Epithelial cell of proximal tubule (primary cell): ENCODE measurements at regions not wholly inside any gene's neighbourhood (a gene's known extent, or its start where the extent isn't known, plus 50 kb on each side); places are given as distances from the start of the nearest gene placed in this dataset.
"Not testable (repeated sequence)": the region's sequence is repeated elsewhere in the genome, so short reads cannot be mapped to it uniquely, and the experiment has no call there.

Experiments used
- DNase-seq: peaks from one replicate; pipeline ENCODE4 v3.0.0-alpha.2; 2011; ENCODE audit warnings: low read depth
- H3K4me3 ChIP-seq: 2 replicates; pipeline ENCODE4 v1.5.1; 2011; ENCODE audit warnings: low read depth, mild to moderate bottlenecking, low read length
- CTCF ChIP-seq: conservative IDR thresholded peaks from 2 replicates; pipeline ENCODE4 v1.5.1; 2012; ENCODE audit warnings: low read depth, mild to moderate bottlenecking, low read length

- no peak for TF ChIP-seq CTCF
- DNase-seq = no peak
- no peak overlapping the region for H3K4me3 ChIP-seq
Observed at GRCh38 chr1:117702654-117703053, 96.8 kb downstream of the TENT5C start.

- DNase-seq = no peak
- H3K4me3 ChIP-seq = no peak overlapping the region
- TF ChIP-seq CTCF = no peak
Observed at GRCh38 chr1:117707371-117707770, 101.5 kb downstream of the TENT5C start.

- no peak for DNase-seq
- no peak for TF ChIP-seq CTCF
- H3K4me3 ChIP-seq = no peak overlapping the region
Observed at GRCh38 chr1:117708323-117709248, 102.7 kb downstream of the TENT5C start.

- TF ChIP-seq CTCF = no peak
- no peak overlapping the region for H3K4me3 ChIP-seq
- no peak for DNase-seq
Observed at GRCh38 chr1:117709249-117709691, 103.4 kb downstream of the TENT5C start.

GRCh38 chr1:117710710-117711109 is 104.9 kb downstream of the TENT5C start:
- peak; percentile 51 for TF ChIP-seq CTCF
- no peak for DNase-seq

GRCh38 chr1:117712621-117713020 is 106.8 kb downstream of the TENT5C start:
- TF ChIP-seq CTCF = no peak
- H3K4me3 ChIP-seq = no peak overlapping the region
- DNase-seq = no peak

More at GRCh38 chr1:117710710-117711109, 104.9 kb downstream of the TENT5C start:
- no peak overlapping the region for H3K4me3 ChIP-seq

GRCh38 chr1:117714546-117714945 is 108.7 kb downstream of the TENT5C start:
- TF ChIP-seq CTCF = no peak
- no peak for DNase-seq
- H3K4me3 ChIP-seq = no peak overlapping the region

- not testable (repeated sequence) for DNase-seq, H3K4me3 ChIP-seq
Observed at GRCh38 chr1:117716030-117716429, 110.2 kb downstream of the TENT5C start.

GRCh38 chr1:117717980-117718379 is 112.1 kb downstream of the TENT5C start:
- H3K4me3 ChIP-seq, DNase-seq: not testable (repeated sequence)

GRCh38 chr1:117718596-117718995 is 112.7 kb downstream of the TENT5C start:
- not testable (repeated sequence) for H3K4me3 ChIP-seq, DNase-seq
